ENCODE measurements at regions not wholly inside any gene's neighbourhood (a gene's known extent, or its start where the extent isn't known, plus 50 kb on each side); places are given as distances from the start of the nearest gene placed in this dataset.

- TF ChIP-seq POLR2AphosphoS5 (IDR thresholded peaks at IDR 0.05; ENCODE audit: low read depth, low read length) (no peak), REST (IDR thresholded peaks at IDR 0.05; ENCODE audit: insufficient read depth in 1 of 2, low read depth in 2 of 2, low read length in 2 of 2) (no peak), TAF1 (IDR thresholded peaks at IDR 0.05; ENCODE audit: borderline replicate concordance, insufficient read depth, low read length) (no peak), SIN3A (IDR thresholded peaks at IDR 0.05; ENCODE audit: borderline replicate concordance, insufficient read depth, low read length) (no peak)
Measured at GRCh38 chr2:117536139-117536538, 278.4 kb upstream of the DDX18 start.

Measured in PFSK-1 (cell line).